ENCODE measurements at regions not wholly inside any gene's neighbourhood (a gene's known extent, or its start where the extent isn't known, plus 50 kb on each side); places are given as distances from the start of the nearest gene placed in this dataset.

DNA sequence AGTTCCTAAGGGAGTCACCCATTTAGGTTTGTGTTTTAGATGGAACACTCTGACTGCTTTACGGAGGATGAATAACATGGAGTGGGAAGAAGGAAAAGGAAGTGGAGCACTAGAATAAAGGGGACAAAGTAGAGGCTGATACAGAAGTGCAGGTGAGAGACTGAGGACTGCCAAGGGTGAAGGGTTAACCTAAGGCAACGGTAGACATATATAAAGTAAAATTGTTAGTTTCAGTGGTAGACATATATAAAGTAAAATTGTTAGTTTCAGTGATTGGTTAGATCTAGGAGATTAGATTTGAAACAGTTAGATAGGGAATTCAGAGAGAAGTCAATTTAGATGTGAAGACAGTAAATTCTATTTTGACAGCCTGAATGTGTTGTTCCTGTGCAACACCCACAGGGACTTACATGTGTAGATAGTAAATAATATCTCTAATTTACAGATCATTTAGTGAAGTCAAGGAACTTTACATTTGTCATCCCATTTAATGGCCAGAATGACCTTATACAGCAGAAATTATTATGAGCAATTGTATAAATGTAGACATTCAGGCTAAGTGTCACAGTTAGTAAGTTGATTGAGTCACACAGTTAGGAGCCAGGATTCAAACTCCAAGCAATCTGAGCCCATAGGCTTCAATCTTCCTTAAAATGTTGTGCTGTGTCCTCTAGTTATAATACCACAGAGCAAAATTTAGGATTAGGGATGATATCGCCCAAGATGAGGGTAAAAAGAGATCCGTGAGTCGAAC lies 270.8 kb upstream of the UBE2E3 start:
- TF ChIP-seq, protein P1, sequence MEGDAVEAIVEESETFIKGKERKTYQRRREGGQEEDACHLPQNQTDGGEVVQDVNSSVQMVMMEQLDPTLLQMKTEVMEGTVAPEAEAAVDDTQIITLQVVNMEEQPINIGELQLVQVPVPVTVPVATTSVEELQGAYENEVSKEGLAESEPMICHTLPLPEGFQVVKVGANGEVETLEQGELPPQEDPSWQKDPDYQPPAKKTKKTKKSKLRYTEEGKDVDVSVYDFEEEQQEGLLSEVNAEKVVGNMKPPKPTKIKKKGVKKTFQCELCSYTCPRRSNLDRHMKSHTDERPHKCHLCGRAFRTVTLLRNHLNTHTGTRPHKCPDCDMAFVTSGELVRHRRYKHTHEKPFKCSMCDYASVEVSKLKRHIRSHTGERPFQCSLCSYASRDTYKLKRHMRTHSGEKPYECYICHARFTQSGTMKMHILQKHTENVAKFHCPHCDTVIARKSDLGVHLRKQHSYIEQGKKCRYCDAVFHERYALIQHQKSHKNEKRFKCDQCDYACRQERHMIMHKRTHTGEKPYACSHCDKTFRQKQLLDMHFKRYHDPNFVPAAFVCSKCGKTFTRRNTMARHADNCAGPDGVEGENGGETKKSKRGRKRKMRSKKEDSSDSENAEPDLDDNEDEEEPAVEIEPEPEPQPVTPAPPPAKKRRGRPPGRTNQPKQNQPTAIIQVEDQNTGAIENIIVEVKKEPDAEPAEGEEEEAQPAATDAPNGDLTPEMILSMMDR (IDR thresholded peaks at IDR 0.05; ENCODE audit: poor library complexity, severe bottlenecking): no peak
- no peak for TF ChIP-seq EZH2 (IDR thresholded peaks at IDR 0.05; ENCODE audit: borderline replicate concordance, insufficient read depth, low read length, poor library complexity, severe bottlenecking)

Data from neural cell (in vitro differentiated cells).